Activated naive CD4-positive, alpha-beta T cell treated with anti-CD3 and anti-CD28 coated beads, Interleukin-2, amount 50 U/mL, for 16 hours (primary cell): ENCODE measurements at regions not wholly inside any gene's neighbourhood (a gene's known extent, or its start where the extent isn't known, plus 50 kb on each side); places are given as distances from the start of the nearest gene placed in this dataset.

Experiments
- DNase-seq: peaks from one replicate; pipeline ENCODE4 v3.0.0-alpha.2; 2020

DNA sequence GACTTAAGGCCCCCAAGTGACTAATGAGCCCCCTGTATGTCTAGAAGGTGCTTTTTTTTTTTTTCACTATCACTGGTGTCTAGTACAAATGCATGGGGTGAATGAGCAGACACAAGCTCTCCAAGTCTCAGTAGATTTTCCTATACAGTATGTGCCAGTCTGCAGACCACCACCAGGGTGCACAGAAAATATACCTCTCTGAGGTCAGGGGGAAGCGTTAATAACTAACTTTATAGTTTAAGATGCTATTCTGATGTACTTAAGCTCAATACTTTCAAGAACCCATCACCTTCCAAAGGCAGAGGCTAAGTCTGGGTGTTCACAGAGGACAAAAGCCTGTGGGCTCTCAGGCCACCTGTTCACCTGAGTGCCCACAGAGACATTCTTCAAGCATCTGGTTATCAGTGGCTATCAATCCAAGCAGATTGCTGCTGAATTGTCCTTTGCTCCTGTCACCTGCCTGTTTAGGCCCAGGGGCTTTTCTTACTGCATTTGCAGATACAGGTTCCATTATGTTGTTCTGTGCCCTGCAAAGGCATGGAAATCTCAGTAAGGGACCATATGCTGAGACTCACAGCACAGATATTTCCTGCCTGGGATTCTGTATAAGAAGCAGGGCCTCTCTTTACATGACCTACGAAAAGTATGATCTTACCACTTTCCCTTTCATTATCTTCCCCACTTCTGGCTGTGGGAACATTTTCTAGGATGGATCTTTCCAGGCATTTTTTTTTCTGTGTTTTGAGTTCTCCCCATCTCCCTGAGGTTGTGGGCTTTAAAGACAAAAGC, 534.6 kb downstream of the TNS1 start:
- DNase-seq: no peak

DNA sequence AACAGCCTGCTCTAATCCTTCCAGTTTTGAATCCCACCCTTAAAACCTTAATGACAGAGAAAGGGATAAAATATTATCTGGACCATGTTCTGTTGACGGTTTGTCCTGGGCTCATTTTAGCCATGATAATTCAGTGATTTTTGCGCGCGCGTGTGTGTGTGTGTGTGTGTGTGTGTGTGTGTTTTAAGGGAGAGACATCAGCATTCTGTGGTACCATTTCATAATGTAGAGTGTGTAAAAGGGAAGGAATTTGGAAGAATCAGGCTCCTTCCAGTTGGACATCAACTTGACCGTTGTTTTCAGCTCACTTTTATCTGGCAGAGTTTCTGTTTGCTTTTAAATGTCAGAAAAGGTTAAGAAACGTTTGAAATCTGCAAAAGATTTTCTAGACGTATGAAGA, 535.5 kb downstream of the TNS1 start:
- no peak for DNase-seq

DNA sequence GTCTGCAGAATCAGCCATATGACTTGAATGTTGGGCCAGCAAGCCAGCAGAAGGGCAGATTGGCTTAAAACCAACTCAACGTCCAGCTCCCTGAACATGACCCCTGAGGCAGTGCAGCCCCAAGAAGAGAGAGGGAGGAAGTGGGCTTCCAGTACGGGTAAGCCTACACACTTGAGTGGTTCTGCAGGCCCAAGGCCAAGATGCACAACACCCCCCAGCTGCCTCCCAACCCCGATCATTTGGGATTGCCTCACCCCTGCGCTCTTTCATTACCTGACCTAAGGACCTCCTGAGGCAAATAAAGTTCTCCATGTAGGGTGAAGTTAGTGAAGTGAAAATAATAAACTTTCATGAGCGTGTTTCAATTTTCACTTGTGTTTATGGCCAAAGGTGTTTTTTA, 536.0 kb downstream of the TNS1 start:
- DNase-seq: no peak

DNA sequence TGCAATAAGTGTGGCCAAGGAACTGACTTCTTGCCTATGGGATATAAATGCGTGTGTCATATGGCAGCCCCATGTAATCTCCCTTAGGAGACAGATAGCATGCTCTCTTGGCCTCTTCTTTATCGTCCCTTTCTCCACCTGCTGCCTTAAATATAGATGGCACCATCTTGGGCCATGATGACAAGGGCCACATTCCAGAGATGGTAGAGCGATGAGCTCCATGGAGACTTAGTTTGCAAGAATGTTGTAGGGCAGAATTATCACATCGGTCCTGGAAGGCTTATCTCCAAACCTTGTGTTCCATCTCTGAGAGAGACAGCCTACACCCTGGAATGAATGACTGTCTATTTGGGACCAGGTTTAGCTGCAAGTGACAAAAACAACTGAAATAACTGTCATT, 536.7 kb downstream of the TNS1 start:
- DNase-seq: no peak

DNA sequence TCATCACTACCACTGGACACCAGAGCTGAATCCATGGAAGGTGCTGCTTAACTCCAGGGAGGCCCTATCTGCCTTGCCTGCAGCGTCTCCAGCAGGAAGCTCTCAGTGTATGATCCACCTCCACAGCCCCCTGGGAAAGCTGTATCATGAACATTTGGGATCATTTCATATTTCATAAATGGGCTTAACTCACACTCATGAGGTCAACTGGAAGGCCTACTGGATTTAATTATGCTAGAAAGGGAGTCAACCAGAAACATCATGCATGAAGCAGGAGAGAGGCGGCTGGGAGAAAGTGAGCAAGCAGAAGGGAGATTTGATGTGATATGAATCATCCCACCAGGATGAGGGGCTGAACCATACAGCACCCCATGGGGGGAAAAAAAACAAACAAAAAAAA, 537.7 kb downstream of the TNS1 start:
- no peak for DNase-seq

DNA sequence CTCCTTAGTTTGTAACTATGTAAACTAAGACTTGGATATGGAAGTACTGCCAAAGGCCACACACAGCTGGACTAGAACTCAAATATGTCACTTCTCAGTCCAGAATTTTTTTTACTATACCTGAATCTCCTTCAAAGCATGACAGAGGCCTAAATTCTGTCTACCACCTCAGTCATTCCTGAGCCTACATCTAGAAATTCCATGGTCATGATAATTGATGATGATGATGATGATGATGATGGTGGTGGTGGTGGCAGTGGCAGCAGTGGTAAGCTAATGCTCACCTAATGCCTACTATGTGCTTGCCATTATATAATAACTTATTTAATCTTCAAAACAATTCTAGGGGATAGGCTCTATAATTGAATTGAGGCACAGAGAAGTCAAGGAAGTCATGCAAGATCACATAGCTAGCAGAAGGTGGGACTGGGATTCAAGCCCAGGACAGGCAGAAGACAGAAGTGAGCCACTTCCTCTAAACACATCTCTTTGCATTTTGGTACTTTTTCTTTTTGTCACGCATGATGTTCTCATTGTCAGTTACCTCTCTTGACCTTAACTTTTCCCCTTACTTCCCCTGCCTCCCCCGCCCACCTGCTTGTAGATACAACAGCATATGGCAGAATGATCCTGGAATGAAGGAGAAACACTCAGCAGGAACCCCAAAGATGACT, 539.3 kb downstream of the TNS1 start:
- no peak for DNase-seq

DNA sequence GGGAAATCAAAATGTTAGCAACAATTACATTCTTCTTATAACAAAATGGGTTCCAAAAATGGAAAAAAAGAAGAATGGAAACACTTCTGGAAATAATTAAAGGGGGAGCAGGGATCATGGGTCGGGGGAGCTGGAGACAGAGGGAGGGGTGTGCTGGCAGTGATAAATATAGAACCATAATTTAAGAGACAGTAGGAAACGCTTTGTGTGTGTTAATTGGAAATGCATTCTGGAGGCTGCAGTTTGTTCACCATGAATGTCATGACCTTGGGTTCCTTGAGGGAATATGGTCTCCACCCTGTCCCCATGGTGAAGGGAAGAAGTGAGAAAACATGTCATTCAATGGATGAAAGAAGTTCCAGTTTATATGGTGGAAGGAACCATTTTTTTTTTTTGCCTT, 540.7 kb downstream of the TNS1 start:
- DNase-seq: no peak

DNA sequence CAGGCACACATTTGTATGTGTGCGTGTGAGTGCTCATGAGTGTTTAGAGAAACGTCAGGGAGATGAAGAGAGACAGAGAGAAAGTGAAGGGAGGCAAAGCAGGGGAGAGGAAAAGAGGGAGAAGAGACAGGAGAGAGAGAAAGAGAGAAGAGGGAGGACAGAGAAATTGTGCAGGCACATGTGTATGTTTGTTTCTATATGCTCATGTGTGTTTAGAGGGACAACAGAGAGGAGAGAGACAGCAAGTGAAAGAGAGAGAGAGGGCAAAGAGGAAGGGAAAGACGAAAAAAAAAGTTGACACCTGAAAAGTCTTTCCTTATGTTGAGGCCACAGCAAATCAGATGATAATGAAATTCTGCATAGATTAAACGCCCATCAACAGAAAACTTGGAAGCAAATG, 541.1 kb downstream of the TNS1 start:
- DNase-seq: no peak

DNA sequence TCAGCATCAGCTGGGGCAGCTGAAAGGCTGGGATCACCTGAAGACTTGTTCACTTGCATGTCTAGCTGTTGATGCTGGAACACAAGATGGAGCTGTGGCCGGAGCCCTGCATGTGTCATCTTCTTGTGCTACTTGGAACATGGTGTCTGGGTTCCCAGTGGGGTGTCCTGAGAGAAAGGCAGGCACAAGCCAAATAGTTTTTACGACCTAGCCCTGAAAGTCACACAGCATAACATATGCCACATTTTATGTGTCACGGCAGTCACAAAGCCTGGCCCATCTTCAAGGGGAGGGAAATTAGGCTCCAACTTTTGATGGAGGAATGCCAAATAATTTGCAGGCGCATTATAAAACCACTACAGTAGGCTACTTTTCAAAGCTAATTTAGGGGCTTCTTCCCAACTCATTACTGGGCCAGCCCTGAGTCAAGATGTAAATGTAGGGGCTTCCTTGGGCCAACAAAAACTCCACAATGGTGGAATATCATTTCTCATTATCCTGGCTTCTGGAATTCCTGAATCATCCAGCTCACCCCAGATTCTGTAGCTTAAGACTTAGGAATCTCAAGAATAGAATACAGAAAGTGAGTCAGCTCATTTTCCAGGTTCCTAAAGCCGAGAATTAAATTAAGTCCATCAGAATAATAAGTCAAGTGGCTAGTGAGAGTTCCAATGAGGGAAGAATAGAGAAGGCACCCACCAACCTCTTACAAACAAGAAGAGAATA, 543.0 kb downstream of the TNS1 start:
- DNase-seq: no peak

DNA sequence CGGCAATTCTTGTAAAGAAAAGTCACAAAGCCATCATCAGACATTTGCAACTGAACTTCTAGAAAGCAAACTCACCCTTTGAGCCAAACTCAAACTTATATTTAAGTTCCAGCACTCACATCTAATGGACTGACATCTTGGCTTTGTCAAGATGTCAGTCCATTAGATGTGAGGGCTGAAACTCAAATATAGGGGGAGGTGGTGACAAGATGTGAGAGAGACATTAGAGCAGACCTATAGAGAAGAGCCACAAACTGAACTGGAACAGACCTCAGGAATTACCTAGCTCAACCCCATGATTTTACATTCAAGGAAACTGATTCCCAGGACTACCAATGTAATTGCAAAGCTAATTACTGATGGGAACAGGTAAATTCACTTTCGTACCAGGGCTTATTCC, 543.8 kb downstream of the TNS1 start:
- no peak for DNase-seq

DNA sequence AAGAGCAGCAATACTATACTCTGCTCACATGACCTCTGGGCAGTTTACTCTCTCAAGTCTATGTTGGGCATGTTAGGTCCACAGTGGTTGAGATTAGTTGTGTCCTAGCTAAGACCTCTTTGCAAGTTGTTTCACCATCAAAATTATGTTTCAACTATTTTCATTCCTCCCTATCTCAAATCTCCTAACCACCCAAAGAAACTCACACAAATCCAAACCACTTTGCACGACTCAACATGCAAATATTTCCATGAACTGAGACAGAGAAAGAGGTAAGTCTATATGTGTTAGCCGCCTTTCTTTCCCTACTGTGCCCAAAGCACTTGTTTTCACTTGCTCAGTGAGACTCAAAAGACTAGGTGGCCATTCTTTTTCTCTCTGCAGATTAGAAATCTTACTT, 546.8 kb downstream of the TNS1 start:
- DNase-seq: no peak

DNA sequence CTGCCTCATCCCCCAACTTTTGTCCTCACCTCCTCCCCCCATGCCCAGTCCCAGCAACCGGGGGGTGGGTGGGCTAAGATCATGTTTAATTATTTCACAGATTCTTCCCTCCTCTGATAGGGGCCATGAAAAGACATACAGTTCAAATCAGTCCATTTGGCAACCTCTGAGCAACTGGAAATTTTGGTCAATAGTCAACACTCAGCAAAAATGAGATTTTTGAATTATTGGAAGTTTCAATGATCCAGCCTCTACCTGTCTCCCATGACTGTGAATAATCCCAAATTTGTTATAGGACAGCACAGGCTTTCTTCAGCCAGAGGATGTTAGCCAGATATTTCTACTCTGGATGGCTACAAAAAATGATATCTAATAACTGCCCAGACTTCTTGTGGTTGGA, 549.9 kb downstream of the TNS1 start:
- DNase-seq: no peak

DNA sequence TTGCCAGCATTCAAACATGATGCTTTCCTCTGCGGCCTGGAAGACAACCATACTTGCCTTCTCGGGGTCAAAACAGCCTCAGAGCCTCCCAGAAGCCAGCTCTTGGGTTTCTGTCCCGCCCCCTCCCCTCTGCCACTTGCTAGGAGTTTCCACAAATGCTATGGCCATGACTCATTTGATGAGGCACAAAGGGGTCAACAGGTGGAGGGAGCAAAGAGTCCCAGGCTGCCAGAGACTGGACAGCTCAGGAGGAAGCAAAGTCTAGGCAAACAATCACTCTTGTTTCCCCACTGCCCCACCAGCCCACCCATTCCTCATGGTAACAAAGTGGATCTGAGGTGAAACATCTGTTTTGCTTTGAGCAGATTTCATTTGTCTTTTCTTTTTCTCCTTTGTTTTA, 551.1 kb downstream of the TNS1 start:
- no peak for DNase-seq

DNA sequence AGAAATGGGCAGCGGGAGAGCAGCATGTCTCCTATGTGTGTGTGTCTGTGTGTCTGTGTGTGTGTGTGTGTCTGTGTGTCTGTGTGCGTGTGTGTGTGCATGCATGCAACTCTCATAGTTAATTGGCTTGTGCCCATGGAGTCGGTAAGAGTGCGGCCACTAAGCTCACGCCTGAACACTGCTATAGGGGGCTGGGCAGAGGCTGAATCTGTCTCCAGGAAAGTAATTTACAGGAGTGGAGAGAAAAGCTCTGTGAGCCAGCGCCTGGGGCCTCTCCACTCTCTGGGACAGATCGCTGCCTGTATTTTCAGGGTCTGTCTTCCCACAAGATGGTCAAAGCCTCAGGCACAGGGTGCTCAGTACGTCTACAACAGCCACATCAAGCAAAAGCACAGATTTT, 553.4 kb downstream of the TNS1 start:
- no peak for DNase-seq

DNA sequence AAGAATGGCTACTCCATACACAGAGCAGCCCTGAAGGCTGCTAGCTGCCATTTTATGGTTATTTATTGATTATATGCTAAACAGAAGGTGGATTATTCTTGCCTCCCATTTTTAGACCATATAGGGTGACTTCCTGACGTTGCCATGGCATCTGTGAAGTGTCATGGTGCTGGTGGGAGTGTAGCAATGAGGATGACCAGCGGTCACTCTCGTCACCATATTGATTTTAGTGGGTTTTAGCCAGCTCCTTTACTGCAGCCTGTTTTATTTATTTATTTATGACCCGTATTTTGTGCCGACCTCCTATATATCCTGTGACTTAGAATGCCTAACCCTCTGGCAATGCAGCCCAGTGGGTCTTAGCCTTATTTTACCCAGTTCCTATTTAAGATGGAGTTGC, 553.9 kb downstream of the TNS1 start:
- DNase-seq: no peak

DNA sequence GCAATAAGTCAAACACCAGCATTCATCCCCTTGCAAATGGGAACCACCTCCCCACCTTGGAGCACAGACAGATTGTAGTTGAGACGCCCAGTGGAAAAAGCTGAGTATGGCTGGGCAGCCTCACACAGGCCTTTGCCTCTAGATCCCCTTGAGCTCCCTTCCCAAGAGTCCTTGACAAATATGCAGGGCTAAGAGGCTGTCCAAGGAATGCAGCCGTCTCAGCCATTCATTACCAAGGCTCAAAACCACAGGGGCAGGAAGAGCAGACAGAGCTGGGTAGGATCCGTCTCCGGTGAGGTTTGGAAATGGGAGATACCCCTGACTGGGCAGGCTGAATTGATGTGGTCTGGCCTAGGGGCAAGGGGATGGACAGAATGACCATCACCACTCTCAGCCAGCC, 557.1 kb downstream of the TNS1 start:
- DNase-seq: no peak

DNA sequence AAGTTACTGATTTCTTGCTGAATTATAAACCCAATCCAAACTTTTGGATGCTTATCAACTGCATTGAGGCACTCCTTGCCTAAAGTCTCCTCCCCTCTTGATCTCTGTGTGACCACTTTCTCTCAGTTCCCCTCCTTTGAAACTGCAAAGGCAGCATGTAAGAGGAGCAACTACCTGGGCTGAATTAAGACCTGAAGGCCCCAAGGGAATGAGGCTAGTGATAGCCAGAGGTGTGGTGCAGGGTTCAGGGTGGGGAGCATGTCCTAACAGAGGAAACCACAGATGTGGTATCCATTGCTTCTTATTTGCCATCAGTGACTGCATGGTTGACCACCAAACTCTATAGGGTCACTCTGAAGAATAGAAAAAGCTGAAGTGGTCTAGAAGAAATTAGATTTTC, 557.9 kb downstream of the TNS1 start:
- DNase-seq: no peak

DNA sequence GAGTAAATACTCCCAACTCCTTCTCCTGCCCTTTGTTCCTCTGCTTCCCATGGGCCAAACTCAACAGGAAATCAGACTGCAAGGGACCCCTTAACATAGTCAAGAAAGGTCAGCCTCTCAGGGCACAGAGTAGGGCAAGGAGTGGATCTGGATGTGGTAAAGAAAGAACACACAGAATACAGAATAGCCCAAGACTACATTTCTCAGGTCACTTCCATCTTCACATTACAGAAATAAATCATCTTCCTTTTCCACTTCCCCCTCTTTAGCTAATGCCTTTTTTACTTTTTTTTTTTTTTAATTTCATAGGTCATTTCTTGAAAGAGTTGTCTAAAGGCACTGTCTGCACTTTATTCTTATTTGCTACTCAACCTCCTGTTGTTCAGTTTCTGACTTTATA, 558.3 kb downstream of the TNS1 start:
- no peak for DNase-seq

DNA sequence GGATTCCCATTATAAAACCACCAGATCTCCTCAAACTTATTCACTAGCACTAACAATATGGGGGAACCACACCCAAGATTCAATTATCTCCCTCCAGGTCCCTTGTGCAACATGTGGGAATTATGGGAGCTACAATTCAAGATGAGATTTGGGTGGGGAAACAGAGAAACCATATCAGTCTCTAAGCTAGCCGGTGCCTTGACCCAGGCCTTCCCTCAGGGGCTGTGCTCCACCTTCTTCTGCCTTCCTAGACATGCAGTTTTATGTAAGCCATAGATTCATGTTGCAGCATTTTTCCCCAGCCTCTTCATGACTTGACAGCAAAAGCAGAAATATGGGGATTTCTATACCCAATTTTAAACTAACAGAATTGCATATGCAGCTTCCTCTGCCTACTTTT, 559.2 kb downstream of the TNS1 start:
- DNase-seq: no peak

DNA sequence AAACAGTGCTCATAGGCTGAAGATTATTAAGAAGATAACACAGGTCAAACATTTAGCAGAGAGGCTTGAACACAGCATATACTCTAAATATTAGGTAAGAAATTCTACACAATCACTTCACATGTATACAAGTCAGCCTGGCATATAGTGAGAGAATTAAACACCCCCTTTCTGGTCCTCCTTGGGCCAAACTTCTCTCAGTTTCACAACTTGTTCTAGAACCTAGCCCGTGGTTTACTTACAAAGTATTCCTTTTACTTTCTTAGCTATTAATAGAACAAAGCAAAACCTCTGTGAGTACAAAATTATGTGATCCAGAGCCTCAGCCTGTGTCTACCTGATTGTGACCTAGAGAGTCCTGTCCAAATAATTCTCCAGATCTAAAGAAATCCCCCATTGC, 562.8 kb downstream of the TNS1 start:
- DNase-seq: no peak

DNA sequence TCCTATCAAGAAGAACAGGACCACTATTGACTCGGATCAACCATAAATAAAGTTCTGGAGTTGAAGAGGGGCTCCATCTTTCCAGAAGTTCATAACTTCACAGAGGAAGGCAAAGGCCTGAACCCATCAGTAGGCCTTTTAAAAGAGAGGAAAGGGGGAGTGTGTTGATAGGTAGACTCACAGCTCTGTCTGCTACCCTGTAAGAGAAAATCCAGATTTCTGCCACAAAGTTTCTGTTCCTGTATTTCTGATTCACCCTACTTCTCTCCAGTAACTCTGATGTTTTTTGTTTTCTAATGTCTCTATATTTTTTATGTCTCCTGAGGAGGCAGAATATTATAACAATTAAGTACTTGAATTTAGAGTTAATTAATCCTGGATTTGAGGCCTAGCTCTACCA, 564.0 kb downstream of the TNS1 start:
- DNase-seq: no peak

DNA sequence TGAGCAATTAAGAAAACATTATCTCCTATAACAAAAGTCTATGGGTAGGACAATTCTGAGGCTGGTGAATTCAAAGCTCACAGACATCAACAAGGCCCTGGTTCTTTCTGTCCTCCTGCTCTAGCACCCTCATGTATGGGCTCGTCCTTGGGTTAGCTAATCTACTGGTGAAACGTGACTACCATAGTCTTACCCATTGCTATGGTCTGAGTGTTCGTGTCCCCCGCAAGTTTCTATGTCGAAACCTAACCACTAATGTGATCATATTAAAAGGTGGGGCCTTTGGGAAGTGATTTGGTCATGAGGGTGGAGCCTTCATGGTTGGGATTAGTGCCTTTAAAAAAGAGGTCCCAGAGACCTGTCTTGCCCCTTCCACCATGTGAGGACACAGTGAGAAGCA, 564.7 kb downstream of the TNS1 start:
- DNase-seq: no peak

DNA sequence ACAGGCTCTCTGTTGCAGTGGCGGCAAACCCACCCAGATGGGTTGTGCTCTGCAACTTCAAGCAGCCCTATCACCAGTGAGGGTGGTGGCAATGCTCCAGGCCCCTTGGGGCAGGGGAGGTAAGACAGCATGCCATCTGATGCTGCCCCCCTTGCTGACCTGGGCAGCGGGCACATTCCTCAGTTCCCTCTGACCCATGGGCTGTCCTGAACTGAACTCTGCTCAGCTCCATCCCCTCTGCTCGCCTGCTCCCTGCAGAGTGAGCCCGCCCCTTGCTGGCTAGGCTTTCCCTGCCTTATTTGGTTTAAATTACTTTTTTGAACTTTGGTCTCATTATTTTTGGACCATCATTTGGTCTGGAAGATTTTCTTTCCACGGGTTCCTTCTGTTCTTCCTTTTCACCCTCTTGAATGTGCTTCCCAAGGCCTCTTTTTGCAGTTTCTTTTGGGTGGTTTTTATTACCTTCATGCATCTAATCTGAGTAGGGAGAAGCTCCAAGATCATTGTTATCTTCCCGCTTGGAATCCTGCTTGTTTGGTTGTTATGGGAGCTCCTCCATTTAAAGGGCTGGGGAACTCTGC, 565.4 kb downstream of the TNS1 start:
- no peak for DNase-seq

DNA sequence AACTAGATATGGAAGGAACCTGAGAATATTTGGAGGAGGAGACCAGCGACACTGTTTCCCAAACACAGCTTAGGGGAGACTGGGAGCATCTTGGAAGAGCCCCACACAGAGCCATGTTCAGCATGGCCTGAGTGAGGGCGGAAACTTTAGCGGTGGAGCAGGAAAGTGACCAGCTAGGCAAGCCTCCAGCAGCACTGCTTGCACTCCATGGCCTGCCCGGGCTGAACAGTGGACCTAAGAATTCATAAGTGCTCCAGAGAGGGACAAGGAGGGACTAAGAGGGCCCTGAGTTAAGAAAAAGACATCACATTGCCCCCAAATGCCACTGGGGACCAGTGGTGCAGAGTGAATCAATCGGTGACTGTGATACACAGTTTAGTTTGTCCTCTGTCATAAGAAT, 566.4 kb downstream of the TNS1 start:
- DNase-seq: no peak
